ENCODE measurements at regions not wholly inside any gene's neighbourhood (a gene's known extent, or its start where the extent isn't known, plus 50 kb on each side); places are given as distances from the start of the nearest gene placed in this dataset.

GRCh38 chr1:55935236-55935635 lies 644.1 kb downstream of the PLPP3 start:
- H3K23me2 ChIP-seq (ENCODE audit: low read depth, low read length) = no peaks in the 10 kb centered on the region
- no peak overlapping the region for H2BK5ac ChIP-seq (ENCODE audit: low read depth, low read length)
- H2BK120ac ChIP-seq (replicated peaks; ENCODE audit: low read depth, low read length) = no peak overlapping the region
- CTCF ChIA-PET (ENCODE audit: partially characterized antibody) = no interaction called here
- no peaks in the 10 kb centered on the region for H3K79me1 ChIP-seq (ENCODE audit: low read depth, low read length)
- no peak overlapping the region for H2BK20ac ChIP-seq (ENCODE audit: low read length)
- no peak overlapping the region for H3K56ac ChIP-seq (replicated peaks; ENCODE audit: insufficient read length, low read depth, low read length)
- H2AK5ac ChIP-seq (ENCODE audit: low read depth, low read length) = no peak overlapping the region
- 90% methylated on average over 2 of the region's 5 CpGs; no CpG with 5 or more reads in 1 of the 2 experiments for WGBS, 2 experiments (ENCODE audit: extremely low coverage in 1 of 2, insufficient coverage in 1 of 2, insufficient read length in 1 of 2, insufficient replicate concordance in 2 of 2, low coverage in 1 of 2, low lambda C conversion rate in 2 of 2, missing lambda C conversion rate in 1 of 2)
- no peaks in the 10 kb centered on the region for H3K27me3 ChIP-seq (replicated peaks in 1 of 4; ENCODE audit: control insufficient read depth in 3 of 4, extremely low read depth in 1 of 4, insufficient read depth in 3 of 4, low read length in 3 of 4)
- H3K4me2 ChIP-seq (ENCODE audit: insufficient read depth in 1 of 2, low read depth in 2 of 2, low read length in 2 of 2) = no peak overlapping the region
- DNase-seq (ENCODE audit: low read depth in 1 of 2, low spot score in 2 of 2) (no peak), FAIRE-seq (no peak)
- H3K36me3 ChIP-seq (ENCODE audit: control insufficient read depth in 2 of 4, insufficient read depth in 4 of 4, low read length in 3 of 4) = no peaks in the 10 kb centered on the region
- H3K4ac ChIP-seq (replicated peaks; ENCODE audit: insufficient read length, low read depth, low read length) = no peak overlapping the region
- H2BK15ac ChIP-seq (ENCODE audit: low read length) = no peak overlapping the region
- no peak overlapping the region for H3K9ac ChIP-seq (replicated peaks in 1 of 4; ENCODE audit: extremely low read depth in 1 of 4, low read depth in 3 of 4, low read length in 3 of 4)
- no peak overlapping the region for H3K4me3 ChIP-seq (ENCODE audit: extremely low read depth in 1 of 4, insufficient read depth in 2 of 4, low read depth in 3 of 4, low read length in 4 of 4)
- POLR2A ChIA-PET (ENCODE audit: partially characterized antibody) = no interaction called here
- no peak overlapping the region for H4K5ac ChIP-seq (ENCODE audit: insufficient read length, low read depth, low read length)
- H3K18ac ChIP-seq (ENCODE audit: extremely low read depth, low read length) = no peak overlapping the region
- no peak overlapping the region for H4K91ac ChIP-seq (replicated peaks; ENCODE audit: insufficient read length, low read length)
- H3K4me1 ChIP-seq (replicated peaks in 1 of 4; ENCODE audit: control insufficient read depth in 3 of 4, insufficient read depth in 4 of 4, low read length in 3 of 4) = no peaks in the 10 kb centered on the region
- no peak overlapping the region for H3K23ac ChIP-seq (ENCODE audit: insufficient read length)
- 0 out of 4 replicates have a peak, but pooled peaks cover 0 to 7% of the 10 kb centered on the region in 2 experiments for H3K9me3 ChIP-seq (ENCODE audit: insufficient read depth in 2 of 2, low read depth in 1 of 2, low read length in 1 of 2)
- H2AFZ ChIP-seq (ENCODE audit: low read length) = no peak overlapping the region
- no peak overlapping the region for H3K14ac ChIP-seq (ENCODE audit: insufficient read length)
- H4K8ac ChIP-seq (ENCODE audit: extremely low read depth, insufficient read depth, low read length) = no peak overlapping the region
- no peaks in the 10 kb centered on the region for H4K20me1 ChIP-seq (replicated peaks in 1 of 2; ENCODE audit: control insufficient read depth in 1 of 2, insufficient read depth in 2 of 2, low read length in 2 of 2)
- no peak overlapping the region for H3K27ac ChIP-seq (ENCODE audit: low read depth, low read length)
- no peaks in the 10 kb centered on the region for H3K79me2 ChIP-seq (ENCODE audit: control insufficient read depth in 1 of 2, insufficient read depth in 2 of 2, low read length in 2 of 2)
- H2BK12ac ChIP-seq (ENCODE audit: low read depth, low read length) = no peak overlapping the region
- no peak for TF ChIP-seq KDM4A (IDR thresholded peaks at IDR 0.05; ENCODE audit: low read depth, low read length, severe bottlenecking)
- TF ChIP-seq POLR2AphosphoS5 (IDR thresholded peaks at IDR 0.05; ENCODE audit: low read depth, low read length) = no peak
- no peak for TF ChIP-seq GABPA (IDR thresholded peaks at IDR 0.05; ENCODE audit: borderline replicate concordance, insufficient read depth, low read length)
- no peak for TF ChIP-seq RAD21 (IDR thresholded peaks at IDR 0.05 in 1 of 2, conservative IDR thresholded peaks at IDR 0.05 in 1 of 2; ENCODE audit: low read depth in 2 of 2, low read length in 2 of 2)
- no peak for TF ChIP-seq JUN (IDR thresholded peaks at IDR 0.05; ENCODE audit: low read depth, low read length)
- no peak for TF ChIP-seq POLR2A (IDR thresholded peaks at IDR 0.05; ENCODE audit: control extremely low read depth in 1 of 2, low read depth in 2 of 2, low read length in 2 of 2)
- no peak for TF ChIP-seq JUND (IDR thresholded peaks at IDR 0.05; ENCODE audit: low read length)
- TF ChIP-seq ASH2L (IDR thresholded peaks at IDR 0.05; ENCODE audit: low read length) = no peak
- no peak for TF ChIP-seq SP1 (IDR thresholded peaks at IDR 0.05; ENCODE audit: low read depth, low read length)
- TF ChIP-seq RFX5 (IDR thresholded peaks at IDR 0.05; ENCODE audit: borderline replicate concordance, low read depth, low read length) = no peak
